GM12892 (cell line): ENCODE measurements at regions not wholly inside any gene's neighbourhood (a gene's known extent, or its start where the extent isn't known, plus 50 kb on each side); places are given as distances from the start of the nearest gene placed in this dataset.

Experiments
- POLR2A ChIP-seq: IDR thresholded peaks from 2 replicates; pipeline ENCODE4 v1.6.1; 2011; ENCODE audit warnings: low read depth, low read length, control low read depth
- TAF1 ChIP-seq: IDR thresholded peaks from 2 replicates; pipeline ENCODE4 v1.6.1; 2011; ENCODE audit warnings: low read depth, mild to moderate bottlenecking, control low read depth, low read length, borderline replicate concordance

DNA sequence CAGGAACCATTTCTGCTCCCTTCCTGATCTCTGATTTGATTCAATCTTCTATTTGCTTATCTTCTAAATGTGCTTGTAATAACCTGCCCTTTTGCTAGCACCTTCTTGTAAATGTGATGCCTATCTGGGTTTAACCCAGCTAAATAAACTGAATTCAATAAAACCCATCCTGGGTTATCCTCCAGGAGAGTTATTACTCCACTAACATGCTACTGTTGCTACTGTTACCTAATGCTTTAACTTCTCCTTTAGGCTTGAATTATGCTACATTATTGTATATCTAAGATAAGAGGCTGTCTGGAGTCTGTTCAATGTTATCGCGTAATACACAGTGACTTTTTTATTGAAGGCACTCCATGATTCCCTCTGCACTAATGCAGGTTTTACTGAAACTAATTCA lies 206.5 kb upstream of the CTAGE1 start:
- no peak for TF ChIP-seq POLR2A
- no peak for TF ChIP-seq TAF1
